HUES48 (cell line): ENCODE measurements at regions not wholly inside any gene's neighbourhood (a gene's known extent, or its start where the extent isn't known, plus 50 kb on each side); places are given as distances from the start of the nearest gene placed in this dataset.

Experiments
- H3K27ac ChIP-seq: one replicate; pipeline ENCODE4 v1.7.0; 2013; ENCODE audit warnings: low read depth, low read length, inconsistent platforms
- H3K27me3 ChIP-seq: 2 replicates; pipeline ENCODE4 v1.6.1; 2013; ENCODE audit warnings: mild to moderate bottlenecking, low read length; ENCODE audit not compliant: control insufficient read depth, insufficient read depth
- H3K36me3 ChIP-seq: 2 replicates; pipeline ENCODE4 v1.6.1; 2013; ENCODE audit warnings: low read length; ENCODE audit not compliant: control insufficient read depth, insufficient read depth
- H3K4me1 ChIP-seq: 2 replicates; pipeline ENCODE4 v1.6.1; 2013; ENCODE audit warnings: mild to moderate bottlenecking, low read length; ENCODE audit not compliant: control insufficient read depth, insufficient read depth
- H3K4me3 ChIP-seq: 2 replicates; pipeline ENCODE4 v1.5.1; 2013; ENCODE audit warnings: mild to moderate bottlenecking, low read depth, low read length
- H3K9ac ChIP-seq: 2 replicates; pipeline ENCODE4 v1.6.1; 2013; ENCODE audit warnings: mild to moderate bottlenecking, low read depth, low read length, moderate library complexity
- H3K9me3 ChIP-seq: 2 replicates; pipeline ENCODE4 v1.6.1; 2013; ENCODE audit warnings: low read length; ENCODE audit not compliant: control insufficient read depth, insufficient read depth

DNA sequence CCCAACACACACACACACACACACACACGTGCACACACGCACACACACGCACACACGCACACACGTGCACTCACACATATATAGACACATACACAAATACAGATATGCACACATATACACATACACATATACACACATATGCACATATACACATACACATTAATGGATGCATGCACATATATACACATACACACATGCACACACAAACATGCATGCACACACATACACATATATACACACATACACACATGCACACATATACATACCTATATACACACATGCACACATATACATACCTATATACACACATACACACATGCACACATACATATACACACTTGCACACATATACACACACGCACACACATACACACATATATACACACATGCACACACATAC, 312.4 kb upstream of the PFKP start:
- no peaks in the 10 kb centered on the region for H3K36me3 ChIP-seq
- no peaks in the 10 kb centered on the region for H3K4me1 ChIP-seq
- no peak overlapping the region for H3K9ac ChIP-seq
- H3K9me3 ChIP-seq, result no peaks in the 10 kb centered on the region
- H3K4me3 ChIP-seq, result no peak overlapping the region
- H3K27me3 ChIP-seq, result no peaks in the 10 kb centered on the region
- H3K27ac ChIP-seq, result no peak overlapping the region

DNA sequence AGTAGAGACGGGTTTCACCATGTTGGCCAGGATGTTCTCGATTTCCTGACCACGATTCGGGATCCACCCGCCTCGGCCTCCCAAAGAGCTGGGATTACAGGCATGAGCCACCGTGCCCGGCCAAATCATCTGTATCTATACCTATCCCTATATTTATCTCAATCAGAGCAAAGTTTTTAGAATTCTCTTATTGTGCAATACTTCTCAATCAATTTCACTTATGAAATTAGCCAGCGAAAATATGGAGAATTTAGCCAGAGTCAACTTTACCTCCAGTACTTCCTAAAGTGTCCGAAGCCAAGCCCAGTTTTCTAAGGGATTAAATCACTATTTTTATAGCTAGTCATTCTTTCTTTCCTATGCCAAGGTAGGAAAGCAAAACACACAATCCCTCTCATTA, 319.1 kb upstream of the PFKP start:
- Histone ChIP-seq H3K4me3 (no peak overlapping the region), H3K4me1 (no peaks in the 10 kb centered on the region), H3K9me3 (no peaks in the 10 kb centered on the region), H3K27ac (no peak overlapping the region), H3K36me3 (no peaks in the 10 kb centered on the region), H3K27me3 (no peaks in the 10 kb centered on the region), H3K9ac (no peak overlapping the region)

DNA sequence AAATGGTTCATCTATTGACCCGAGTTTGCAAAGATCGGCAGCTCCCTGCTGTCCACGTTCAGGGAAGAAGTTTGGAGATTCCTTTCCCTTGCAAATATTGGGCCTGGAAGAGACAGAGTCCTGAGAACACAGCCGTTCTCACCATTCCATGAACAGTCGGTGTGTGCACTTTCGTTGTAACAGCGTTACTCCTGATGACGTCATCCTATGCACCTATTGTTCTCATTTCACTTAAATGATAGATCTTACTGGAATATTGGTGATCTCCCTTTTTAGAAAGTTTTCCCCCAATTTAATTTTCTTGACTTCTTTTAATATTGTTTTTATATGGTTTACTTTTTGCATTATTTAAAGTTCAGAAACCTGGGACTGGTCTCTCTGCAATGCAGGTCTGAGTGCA, 320.7 kb upstream of the PFKP start:
- H3K27ac ChIP-seq, result no peak overlapping the region
- no peak overlapping the region for H3K9ac ChIP-seq
- no peak overlapping the region for H3K4me3 ChIP-seq
- no peaks in the 10 kb centered on the region for H3K9me3 ChIP-seq
- no peaks in the 10 kb centered on the region for H3K4me1 ChIP-seq
- no peaks in the 10 kb centered on the region for H3K36me3 ChIP-seq
- no peaks in the 10 kb centered on the region for H3K27me3 ChIP-seq

DNA sequence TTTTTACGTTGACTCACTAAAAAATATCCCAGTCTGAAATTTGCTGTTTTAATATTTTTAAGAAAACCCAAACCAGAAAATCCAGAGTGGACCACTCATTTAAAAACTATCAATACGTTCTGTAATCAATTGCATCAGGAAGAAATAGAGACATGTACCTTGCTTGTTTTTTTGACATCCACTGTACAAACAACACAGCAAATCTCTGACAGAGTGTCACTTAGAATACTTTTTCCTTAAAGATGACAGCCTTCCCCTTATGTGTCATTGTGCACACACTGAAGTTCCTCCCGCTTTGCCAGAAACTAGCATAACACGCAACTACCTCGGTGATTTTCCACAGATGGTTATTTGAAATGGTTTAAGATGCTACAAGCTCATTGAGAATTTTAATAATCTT, 321.7 kb upstream of the PFKP start:
- H3K9ac ChIP-seq, result no peak overlapping the region
- no peaks in the 10 kb centered on the region for H3K4me1 ChIP-seq
- H3K36me3 ChIP-seq, result no peaks in the 10 kb centered on the region
- no peaks in the 10 kb centered on the region for H3K27me3 ChIP-seq
- no peaks in the 10 kb centered on the region for H3K9me3 ChIP-seq
- H3K4me3 ChIP-seq, result no peak overlapping the region
- no peak overlapping the region for H3K27ac ChIP-seq

DNA sequence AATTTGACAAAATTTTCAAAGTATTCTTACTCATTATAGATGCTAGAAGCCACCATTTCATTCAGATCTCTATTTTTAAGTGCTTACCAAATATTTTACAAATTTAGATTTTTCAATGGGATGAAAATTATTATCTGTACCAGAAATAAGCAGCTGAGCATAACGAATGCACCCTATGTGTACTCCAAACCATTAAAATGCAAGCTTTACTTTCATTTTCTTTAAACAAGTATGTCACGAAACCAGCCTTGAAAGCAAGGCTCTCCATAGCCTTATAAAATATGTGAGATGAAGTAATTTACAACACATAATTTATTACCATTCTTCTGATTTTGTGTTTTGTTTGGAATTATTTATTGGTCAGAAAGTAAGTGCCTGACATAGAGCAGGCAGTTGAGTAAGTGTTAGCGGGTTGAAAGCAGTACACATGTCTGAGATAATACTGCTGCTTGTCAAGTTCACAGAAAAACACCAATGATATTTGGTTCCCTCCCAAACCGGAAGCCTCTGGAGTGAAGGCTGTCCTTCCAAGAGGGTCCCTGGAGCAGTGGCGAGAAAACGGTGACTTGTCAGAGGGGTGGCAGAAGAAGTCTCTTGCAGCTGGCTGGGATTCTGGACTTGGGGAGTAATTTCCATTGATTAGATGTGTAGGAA, 322.7 kb upstream of the PFKP start:
- Histone ChIP-seq H3K27me3 (no peaks in the 10 kb centered on the region), H3K9me3 (no peaks in the 10 kb centered on the region), H3K4me3 (no peak overlapping the region), H3K9ac (no peak overlapping the region), H3K4me1 (no peaks in the 10 kb centered on the region), H3K27ac (no peak overlapping the region), H3K36me3 (no peaks in the 10 kb centered on the region)

DNA sequence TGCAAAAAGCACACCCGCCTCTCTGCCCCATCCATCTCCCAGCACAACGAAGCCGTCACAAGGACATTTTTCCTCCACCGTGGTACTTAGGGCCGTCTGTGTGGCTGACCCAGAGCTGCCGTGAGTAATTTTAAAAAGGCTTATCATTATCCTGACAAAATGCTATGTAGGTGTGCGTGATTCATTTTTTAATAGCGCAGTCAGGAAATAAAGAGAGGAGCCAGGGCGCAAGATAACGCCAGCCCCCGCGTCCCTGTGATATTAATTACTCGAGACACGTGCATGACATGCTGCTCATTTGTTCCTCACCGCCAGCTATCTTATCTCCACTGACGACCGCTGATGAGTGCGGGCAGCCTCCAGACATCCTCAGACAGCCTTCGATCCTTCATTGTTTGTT, 332.7 kb upstream of the PFKP start:
- H3K36me3 ChIP-seq, result no peaks in the 10 kb centered on the region
- no peaks in the 10 kb centered on the region for H3K9me3 ChIP-seq
- no peaks in the 10 kb centered on the region for H3K27me3 ChIP-seq
- H3K9ac ChIP-seq, result no peak overlapping the region
- H3K27ac ChIP-seq, result no peak overlapping the region
- H3K4me3 ChIP-seq, result no peak overlapping the region
- peaks cover 7% of the 10 kb centered on the region for H3K4me1 ChIP-seq

DNA sequence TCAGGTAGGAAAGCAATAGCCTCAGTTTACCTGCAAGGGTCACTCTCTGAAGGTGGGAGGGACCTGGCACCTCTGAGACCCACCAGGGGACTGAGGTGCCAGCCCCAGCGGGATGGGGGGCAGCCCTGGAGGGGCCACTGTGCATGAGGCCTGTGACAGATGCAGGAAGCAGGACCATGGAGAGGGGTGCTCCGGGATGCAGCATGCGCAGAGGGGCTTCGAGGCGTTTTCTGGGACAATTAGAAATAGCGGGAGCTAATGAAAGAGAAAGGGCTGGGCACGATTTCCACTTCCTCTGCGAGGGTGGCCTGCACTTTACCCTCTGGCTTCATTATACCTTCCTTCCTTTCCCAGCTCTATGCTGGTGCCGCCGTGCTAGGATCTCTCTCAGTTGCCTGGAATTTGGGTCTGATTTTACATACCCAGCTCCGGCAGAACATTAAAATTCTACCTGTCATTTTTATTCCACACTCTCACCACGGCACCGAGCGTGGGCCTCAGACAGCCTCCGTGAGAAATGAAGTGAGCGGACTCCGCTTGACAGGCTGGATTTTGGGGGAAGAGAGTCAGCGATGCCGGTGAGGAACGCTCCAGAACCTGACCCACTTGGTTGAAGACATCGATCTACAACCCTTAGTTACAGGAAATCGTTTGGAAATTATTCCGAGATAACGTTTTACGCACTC, 333.9 kb upstream of the PFKP start:
- Histone ChIP-seq H3K9ac (no peak overlapping the region), H3K4me1 (peaks cover under 1% of the 10 kb centered on the region; the same call in 1 of the 2 replicates), H3K9me3 (no peaks in the 10 kb centered on the region), H3K27ac (no peak overlapping the region), H3K36me3 (no peaks in the 10 kb centered on the region), H3K4me3 (no peak overlapping the region), H3K27me3 (no peaks in the 10 kb centered on the region)

DNA sequence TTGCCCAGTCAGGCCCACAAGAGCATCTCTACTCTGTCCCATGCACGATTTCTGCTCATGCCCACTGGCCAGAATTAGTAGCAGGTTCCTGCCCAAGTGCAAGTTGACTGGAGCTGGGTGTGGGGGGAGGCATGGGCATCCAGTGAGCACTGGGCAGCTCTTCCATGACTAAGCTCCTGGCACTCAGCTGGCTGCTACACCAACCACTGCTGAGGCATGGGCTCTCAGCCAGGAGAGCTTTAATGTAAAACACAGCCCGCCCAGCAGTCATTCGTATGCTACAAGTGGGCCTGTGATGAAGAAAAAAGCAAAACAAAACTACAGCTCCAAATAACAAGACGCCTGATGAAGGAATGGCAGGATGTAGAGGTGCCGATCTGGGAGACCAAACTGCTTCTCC, 335.4 kb upstream of the PFKP start:
- H3K4me3 ChIP-seq, result no peak overlapping the region
- H3K9me3 ChIP-seq, result no peaks in the 10 kb centered on the region
- H3K36me3 ChIP-seq, result no peaks in the 10 kb centered on the region
- no peak overlapping the region for H3K9ac ChIP-seq
- no peaks in the 10 kb centered on the region for H3K27me3 ChIP-seq
- H3K27ac ChIP-seq, result no peak overlapping the region
- no peaks in the 10 kb centered on the region for H3K4me1 ChIP-seq

DNA sequence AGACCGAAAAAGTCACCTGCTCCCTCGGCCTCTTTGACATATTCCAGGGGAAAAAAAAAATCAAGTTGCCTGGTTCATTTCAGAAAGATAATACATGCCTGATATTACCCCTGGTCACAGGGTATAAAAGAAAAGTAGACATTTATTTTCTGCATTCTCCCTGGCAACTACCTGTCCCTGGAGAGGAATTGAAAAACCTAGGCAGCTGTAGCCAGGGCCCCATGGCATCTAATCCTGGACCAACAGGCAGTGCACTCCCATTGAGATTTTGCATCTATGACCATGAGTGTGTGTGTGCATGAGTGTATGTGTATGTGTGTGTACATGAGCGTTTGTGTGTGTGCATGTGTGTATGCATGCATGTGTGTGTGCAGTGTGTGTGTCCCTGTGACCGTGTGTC, 338.2 kb upstream of the PFKP start:
- Histone ChIP-seq H3K27ac (no peak overlapping the region), H3K4me3 (no peak overlapping the region), H3K36me3 (no peaks in the 10 kb centered on the region), H3K9ac (no peak overlapping the region), H3K9me3 (no peaks in the 10 kb centered on the region), H3K4me1 (no peaks in the 10 kb centered on the region), H3K27me3 (no peaks in the 10 kb centered on the region)

DNA sequence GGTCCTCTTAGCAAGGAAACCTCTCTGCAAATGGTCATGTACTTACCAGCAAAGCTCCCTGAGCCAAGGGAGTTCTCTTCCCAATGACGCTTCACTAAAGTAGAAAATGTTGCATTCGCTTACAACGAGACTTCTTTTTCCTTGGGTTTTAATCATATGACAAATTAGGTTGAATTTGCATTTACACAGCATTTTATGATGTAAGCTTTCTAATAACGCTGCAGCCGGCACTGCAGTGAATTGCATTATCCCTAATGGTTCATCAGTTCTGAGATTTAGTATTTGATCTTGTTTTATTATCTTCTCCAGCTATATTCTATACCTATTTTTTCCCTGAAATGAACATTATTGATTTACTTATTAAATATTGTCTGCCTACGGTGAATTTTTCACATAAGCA, 339.3 kb upstream of the PFKP start:
- no peak overlapping the region for H3K27ac ChIP-seq
- H3K27me3 ChIP-seq, result no peaks in the 10 kb centered on the region
- H3K4me3 ChIP-seq, result no peak overlapping the region
- H3K4me1 ChIP-seq, result no peaks in the 10 kb centered on the region
- no peaks in the 10 kb centered on the region for H3K36me3 ChIP-seq
- H3K9me3 ChIP-seq, result no peaks in the 10 kb centered on the region
- no peak overlapping the region for H3K9ac ChIP-seq

DNA sequence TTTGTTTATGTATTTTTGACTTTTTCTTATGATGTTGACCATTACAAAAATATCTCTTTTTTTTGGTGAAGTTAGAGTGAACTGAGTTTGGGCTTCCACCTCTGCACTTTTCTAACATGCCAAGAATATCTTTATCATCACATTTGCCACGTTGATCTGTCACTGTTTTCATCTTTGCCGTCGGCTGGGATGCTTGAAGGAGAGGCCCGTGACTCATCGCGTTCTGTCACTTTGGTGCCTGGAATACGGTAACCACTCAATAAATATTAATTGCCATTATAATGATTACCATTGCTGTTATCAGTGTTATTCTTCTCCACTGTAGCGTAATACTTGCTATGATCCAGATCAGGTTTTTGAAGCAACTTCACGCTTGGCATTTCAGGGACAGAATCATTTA, 350.8 kb upstream of the PFKP start:
- Histone ChIP-seq H3K4me1 (peaks cover 18% of the 10 kb centered on the region), H3K27me3 (no peaks in the 10 kb centered on the region), H3K36me3 (no peaks in the 10 kb centered on the region), H3K4me3 (no peak overlapping the region), H3K9me3 (0 out of 2 replicates have a peak, but pooled peaks cover under 1% of the 10 kb centered on the region), H3K27ac (no peak overlapping the region), H3K9ac (no peak overlapping the region)
